ENCODE measurements at regions not wholly inside any gene's neighbourhood (a gene's known extent, or its start where the extent isn't known, plus 50 kb on each side); places are given as distances from the start of the nearest gene placed in this dataset.

GRCh38 chr11:43581370-43582023, 99.0 kb upstream of the HSD17B12 start:
- TF ChIP-seq CTCF (optimal IDR thresholded peaks at IDR 0.05 in 1 of 3, IDR thresholded peaks at IDR 0.05 in 1 of 3, conservative IDR thresholded peaks at IDR 0.05 in 1 of 3; ENCODE audit: extremely low read depth in 1 of 3, insufficient read depth in 2 of 3, low read length in 3 of 3) (no peak), EZH2 (IDR thresholded peaks at IDR 0.05; ENCODE audit: low read length) (peak; percentile 87)

Data from keratinocyte (primary cell).